ENCODE measurements at regions not wholly inside any gene's neighbourhood (a gene's known extent, or its start where the extent isn't known, plus 50 kb on each side); places are given as distances from the start of the nearest gene placed in this dataset.

DNA sequence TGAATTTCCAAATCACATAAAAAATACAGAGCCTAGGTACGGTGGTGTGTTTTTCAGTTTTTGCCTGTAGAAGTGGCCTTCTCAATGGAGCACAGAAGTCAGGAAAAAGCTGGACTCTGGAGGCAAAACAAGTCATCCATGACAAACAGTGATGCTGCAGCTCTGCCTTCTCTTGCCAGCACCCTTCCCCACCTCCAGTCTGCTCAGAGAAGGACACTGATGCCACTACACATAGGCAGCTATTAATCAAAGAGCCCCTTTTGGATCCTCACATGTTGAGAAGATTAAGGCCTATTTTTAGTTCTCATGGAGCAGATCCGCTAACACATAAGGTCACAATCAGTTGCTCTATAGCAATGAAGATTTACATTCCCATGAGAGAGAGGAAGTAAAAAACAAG lies 181.6 kb upstream of the GALNT5 start:
- TF ChIP-seq CTCF (IDR thresholded peaks at IDR 0.05) (no peak), POLR2A (IDR thresholded peaks at IDR 0.05) (no peak)
- Histone ChIP-seq H3K9me3 (no peaks in the 10 kb centered on the region), H3K27ac (no peak overlapping the region), H3K4me3 (no peak overlapping the region), H3K27me3 (no peaks in the 10 kb centered on the region), H3K4me1 (no peaks in the 10 kb centered on the region), H3K36me3 (no peaks in the 10 kb centered on the region)
- DNase-seq = no peak
- intact Hi-C loops (cut with DNase I; ENCODE audit: low total_unique reads) = no loop called here

GRCh38 chr2:157076526-157077161 lies 180.9 kb upstream of the GALNT5 start:
- Histone ChIP-seq H3K4me3 (no peak overlapping the region), H3K36me3 (no peaks in the 10 kb centered on the region), H3K4me1 (no peaks in the 10 kb centered on the region), H3K27ac (no peak overlapping the region), H3K27me3 (no peaks in the 10 kb centered on the region), H3K9me3 (no peaks in the 10 kb centered on the region)
- TF ChIP-seq POLR2A (IDR thresholded peaks at IDR 0.05) = no peak
- no peak for TF ChIP-seq CTCF (IDR thresholded peaks at IDR 0.05)
- no peak for DNase-seq
- intact Hi-C loops (cut with DNase I; ENCODE audit: low total_unique reads) = no loop called here

DNA sequence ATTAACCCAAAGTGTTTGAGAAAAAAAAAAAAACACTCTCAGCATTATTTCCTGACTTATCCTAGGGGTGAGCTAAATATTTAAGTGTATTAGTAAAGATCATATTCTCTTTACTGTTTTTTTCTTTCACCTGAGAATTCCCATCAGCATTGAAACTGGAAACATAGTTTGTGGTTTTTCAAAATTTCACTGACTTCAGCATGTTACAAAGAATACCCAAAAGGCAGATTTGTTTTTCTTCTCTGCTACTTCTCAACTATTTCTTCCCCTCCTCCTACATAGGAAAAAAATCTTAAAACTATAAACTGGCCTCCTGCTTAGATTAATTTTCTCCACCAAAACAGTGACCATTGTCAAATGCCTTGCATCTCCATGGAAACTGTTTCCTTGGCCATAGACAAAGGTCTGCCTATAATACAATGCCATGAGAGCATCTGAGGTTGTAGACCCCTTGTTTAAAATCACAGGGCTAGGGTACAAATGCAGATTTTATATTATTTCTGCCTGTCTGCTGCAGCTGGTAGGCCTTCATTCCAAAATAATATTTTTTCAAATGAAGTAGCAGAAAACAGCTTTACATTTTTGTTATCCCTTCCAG lies 179.7 kb upstream of the GALNT5 start:
- intact Hi-C loops (cut with DNase I; ENCODE audit: low total_unique reads) = no loop called here
- Histone ChIP-seq H3K36me3 (no peaks in the 10 kb centered on the region), H3K4me3 (no peak overlapping the region), H3K4me1 (no peaks in the 10 kb centered on the region), H3K27ac (no peak overlapping the region), H3K27me3 (no peaks in the 10 kb centered on the region), H3K9me3 (no peaks in the 10 kb centered on the region)
- TF ChIP-seq CTCF (IDR thresholded peaks at IDR 0.05) (no peak), POLR2A (IDR thresholded peaks at IDR 0.05) (no peak)
- no peak for DNase-seq

- Histone ChIP-seq H3K9me3 (no peaks in the 10 kb centered on the region), H3K27ac (no peak overlapping the region), H3K36me3 (no peaks in the 10 kb centered on the region), H3K27me3 (no peaks in the 10 kb centered on the region), H3K4me3 (no peak overlapping the region), H3K4me1 (no peaks in the 10 kb centered on the region)
- intact Hi-C loops (cut with DNase I; ENCODE audit: low total_unique reads) = no loop called here
- no peak for DNase-seq
- TF ChIP-seq CTCF (IDR thresholded peaks at IDR 0.05) = no peak
- no peak for TF ChIP-seq POLR2A (IDR thresholded peaks at IDR 0.05)
These were observed 174.6 kb upstream of the GALNT5 start for GRCh38 chr2:157082950-157083349.

DNA sequence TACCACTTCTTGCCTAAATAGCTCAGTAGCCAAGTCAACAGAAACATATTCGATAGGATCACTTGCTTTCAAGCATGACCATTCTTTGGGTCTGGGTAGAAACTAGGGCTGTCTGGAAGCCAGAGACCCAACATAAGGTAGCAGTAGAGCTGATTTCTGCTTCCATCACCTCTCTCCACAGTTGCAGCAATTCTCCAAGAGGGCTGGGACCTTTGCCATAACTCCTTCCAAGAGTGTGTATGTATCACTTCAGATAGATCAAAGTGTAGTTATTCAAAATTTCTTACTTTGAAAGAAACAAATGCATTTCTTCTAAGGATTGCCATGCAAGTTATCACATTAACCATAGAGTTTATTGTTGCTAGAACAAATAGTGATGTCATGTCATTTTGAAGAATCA lies 172.0 kb upstream of the GALNT5 start:
- Histone ChIP-seq H3K27ac (no peak overlapping the region), H3K36me3 (no peaks in the 10 kb centered on the region), H3K27me3 (no peaks in the 10 kb centered on the region), H3K9me3 (no peaks in the 10 kb centered on the region), H3K4me3 (no peak overlapping the region), H3K4me1 (no peaks in the 10 kb centered on the region)
- no peak for TF ChIP-seq POLR2A (IDR thresholded peaks at IDR 0.05)
- TF ChIP-seq CTCF (IDR thresholded peaks at IDR 0.05) = no peak
- intact Hi-C loops (cut with DNase I; ENCODE audit: low total_unique reads) = no loop called here
- DNase-seq = no peak

Measured in uterus (tissue), 3 donors.